Neural crest cell (in vitro differentiated cells): ENCODE measurements at regions not wholly inside any gene's neighbourhood (a gene's known extent, or its start where the extent isn't known, plus 50 kb on each side); places are given as distances from the start of the nearest gene placed in this dataset.
"Not testable (repeated sequence)": the region's sequence is repeated elsewhere in the genome, so short reads cannot be mapped to it uniquely, and the experiment has no call there.

Experiments used
- DNase-seq: peaks from one replicate; pipeline ENCODE4 v3.0.0; 2021; ENCODE audit warnings: low read depth, mixed read lengths, low spot score
- H3K27ac Mint-ChIP-seq: one replicate; pipeline ENCODE4 v1.8.0; 2021; ENCODE audit warnings: mild to moderate bottlenecking, mixed read lengths; ENCODE audit not compliant: unreplicated experiment
- H3K27me3 Mint-ChIP-seq: 2 replicates; pipeline ENCODE4 v1.8.0; 2021; ENCODE audit warnings: low read depth, mild to moderate bottlenecking, mixed read lengths
- H3K36me3 Mint-ChIP-seq: 2 replicates; pipeline ENCODE4 v1.8.0; 2021; ENCODE audit warnings: low read depth, mild to moderate bottlenecking, mixed read lengths
- H3K4me1 Mint-ChIP-seq: 2 replicates; pipeline ENCODE4 v1.8.0; 2021; ENCODE audit warnings: mixed read lengths
- H3K4me3 Mint-ChIP-seq: one replicate; pipeline ENCODE4 v1.8.0; 2021; ENCODE audit warnings: mild to moderate bottlenecking, mixed read lengths
- H3K9me3 Mint-ChIP-seq: 2 replicates; pipeline ENCODE4 v1.8.0; 2021; ENCODE audit warnings: mixed read lengths
- CTCF ChIP-seq: fragments of 200-600 bp; sonication (generic); conservative IDR thresholded peaks from 2 replicates; pipeline ENCODE4 v1.5.0; 2021; ENCODE audit warnings: antibody characterized with exemption, mild to moderate bottlenecking

- H3K4me1 Mint-ChIP-seq, result no peaks in the 10 kb centered on the region
- DNase-seq, result no peak
- H3K36me3 Mint-ChIP-seq, result no peaks in the 10 kb centered on the region
- H3K9me3 Mint-ChIP-seq, result no peaks in the 10 kb centered on the region
- no peak for TF ChIP-seq CTCF
- H3K4me3 Mint-ChIP-seq, result no peak overlapping the region
- no peak overlapping the region for H3K27ac Mint-ChIP-seq
- H3K27me3 Mint-ChIP-seq, result peaks cover 18% of the 10 kb centered on the region
Measured at GRCh38 chr6:84825461-84825860, 61.1 kb upstream of the TBX18 start.

GRCh38 chr6:84821314-84821713, 56.9 kb upstream of the TBX18 start:
- H3K27me3 Mint-ChIP-seq, result peaks cover 28% of the 10 kb centered on the region
- H3K4me1 Mint-ChIP-seq, H3K4me3 Mint-ChIP-seq, H3K27ac Mint-ChIP-seq, H3K36me3 Mint-ChIP-seq, H3K9me3 Mint-ChIP-seq, DNase-seq: not testable (repeated sequence)

- Mint-ChIP-seq H3K27ac (no peak overlapping the region), H3K9me3 (no peaks in the 10 kb centered on the region), H3K27me3 (peaks cover 37% of the 10 kb centered on the region), H3K4me3 (no peak overlapping the region), H3K36me3 (no peaks in the 10 kb centered on the region), H3K4me1 (no peaks in the 10 kb centered on the region)
- TF ChIP-seq CTCF, result no peak
- no peak for DNase-seq
Measured at GRCh38 chr6:84816741-84817140, 52.3 kb upstream of the TBX18 start.

- H3K27me3 Mint-ChIP-seq, result peaks cover 43% of the 10 kb centered on the region
- H3K9me3 Mint-ChIP-seq, result no peaks in the 10 kb centered on the region
- no peaks in the 10 kb centered on the region for H3K4me1 Mint-ChIP-seq
- H3K27ac Mint-ChIP-seq, result no peak overlapping the region
- H3K36me3 Mint-ChIP-seq, result no peaks in the 10 kb centered on the region
- DNase-seq, result no peak
- H3K4me3 Mint-ChIP-seq, result no peak overlapping the region
- TF ChIP-seq CTCF, result no peak
Measured at GRCh38 chr6:84815896-84816735, 51.7 kb upstream of the TBX18 start.
